SU-DHL-6 (cell line): ENCODE measurements at regions not wholly inside any gene's neighbourhood (a gene's known extent, or its start where the extent isn't known, plus 50 kb on each side); places are given as distances from the start of the nearest gene placed in this dataset.

Experiments
- EZH2phosphoT487 ChIP-seq: fragments of 200-600 bp; sonication (generic), shearing (Covaris generic); conservative IDR thresholded peaks from 2 replicates; pipeline ENCODE4 v1.6.1; 2018; ENCODE audit warnings: mild to moderate bottlenecking, antibody characterized with exemption, low read length, moderate library complexity, mixed read lengths
- TF ChIP-seq, protein P1 (sequence below): fragments of 200-600 bp; sonication (generic); IDR thresholded peaks from one replicate; pipeline ENCODE4 v1.5.1; 2017; ENCODE audit warnings: antibody characterized with exemption, mild to moderate bottlenecking, low read length, moderate library complexity; ENCODE audit not compliant: insufficient read depth, poor library complexity, severe bottlenecking

- TF ChIP-seq, protein P1, sequence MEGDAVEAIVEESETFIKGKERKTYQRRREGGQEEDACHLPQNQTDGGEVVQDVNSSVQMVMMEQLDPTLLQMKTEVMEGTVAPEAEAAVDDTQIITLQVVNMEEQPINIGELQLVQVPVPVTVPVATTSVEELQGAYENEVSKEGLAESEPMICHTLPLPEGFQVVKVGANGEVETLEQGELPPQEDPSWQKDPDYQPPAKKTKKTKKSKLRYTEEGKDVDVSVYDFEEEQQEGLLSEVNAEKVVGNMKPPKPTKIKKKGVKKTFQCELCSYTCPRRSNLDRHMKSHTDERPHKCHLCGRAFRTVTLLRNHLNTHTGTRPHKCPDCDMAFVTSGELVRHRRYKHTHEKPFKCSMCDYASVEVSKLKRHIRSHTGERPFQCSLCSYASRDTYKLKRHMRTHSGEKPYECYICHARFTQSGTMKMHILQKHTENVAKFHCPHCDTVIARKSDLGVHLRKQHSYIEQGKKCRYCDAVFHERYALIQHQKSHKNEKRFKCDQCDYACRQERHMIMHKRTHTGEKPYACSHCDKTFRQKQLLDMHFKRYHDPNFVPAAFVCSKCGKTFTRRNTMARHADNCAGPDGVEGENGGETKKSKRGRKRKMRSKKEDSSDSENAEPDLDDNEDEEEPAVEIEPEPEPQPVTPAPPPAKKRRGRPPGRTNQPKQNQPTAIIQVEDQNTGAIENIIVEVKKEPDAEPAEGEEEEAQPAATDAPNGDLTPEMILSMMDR: no peak
- no peak for TF ChIP-seq EZH2phosphoT487
Measured at GRCh38 chr20:23142162-23143050, 56.3 kb upstream of the CD93 start.
